ENCODE measurements at regions not wholly inside any gene's neighbourhood (a gene's known extent, or its start where the extent isn't known, plus 50 kb on each side); places are given as distances from the start of the nearest gene placed in this dataset.

GRCh38 chr5:35335752-35336151, 105.5 kb upstream of the PRLR start:
- no peak overlapping the region for H3K23ac ChIP-seq (ENCODE audit: insufficient read length)
- no peaks in the 10 kb centered on the region for H4K20me1 ChIP-seq (replicated peaks in 1 of 2; ENCODE audit: control insufficient read depth in 1 of 2, insufficient read depth in 2 of 2, low read length in 2 of 2)
- H3K36me3 ChIP-seq (ENCODE audit: control insufficient read depth in 2 of 4, insufficient read depth in 4 of 4, low read length in 3 of 4) = peaks cover 0 to 10% (median 3%) of the 10 kb centered on the region in 4 experiments; a peak in 1 of 8 replicates
- no peaks in the 10 kb centered on the region for H3K79me2 ChIP-seq (ENCODE audit: control insufficient read depth in 1 of 2, insufficient read depth in 2 of 2, low read length in 2 of 2)
- no peak overlapping the region for H3K4me2 ChIP-seq (ENCODE audit: insufficient read depth in 1 of 2, low read depth in 2 of 2, low read length in 2 of 2)
- no peaks in the 10 kb centered on the region for H3K27me3 ChIP-seq (replicated peaks in 1 of 4; ENCODE audit: control insufficient read depth in 3 of 4, extremely low read depth in 1 of 4, insufficient read depth in 3 of 4, low read length in 3 of 4)
- H3K18ac ChIP-seq (ENCODE audit: extremely low read depth, low read length) = peak overlapping the region; percentile 91; the same call in 1 of the 2 replicates
- no peak overlapping the region for H3K14ac ChIP-seq (ENCODE audit: insufficient read length)
- ChIA-PET POLR2A (ENCODE audit: partially characterized antibody) (interaction anchor here (1.5 kb wide), 1 partner anchor 12 kb away, joined by 4 read pairs; no protein-coding TSS in a partner anchor), CTCF (ENCODE audit: partially characterized antibody) (no interaction called here)
- H4K91ac ChIP-seq (replicated peaks; ENCODE audit: insufficient read length, low read length) = no peak overlapping the region
- no peak overlapping the region for H3K4me3 ChIP-seq (ENCODE audit: extremely low read depth in 1 of 4, insufficient read depth in 2 of 4, low read depth in 3 of 4, low read length in 4 of 4)
- H4K5ac ChIP-seq (ENCODE audit: insufficient read length, low read depth, low read length) = peak overlapping the region; percentile 39
- no peak overlapping the region for H3K9ac ChIP-seq (replicated peaks in 1 of 4; ENCODE audit: extremely low read depth in 1 of 4, low read depth in 3 of 4, low read length in 3 of 4)
- H2BK12ac ChIP-seq (ENCODE audit: low read depth, low read length) = peak overlapping the region; percentile 85; the same call in 1 of the 2 replicates
- 80% methylated on average over 4 of the region's 4 CpGs; no CpG with 5 or more reads in 1 of the 2 experiments for WGBS, 2 experiments (ENCODE audit: extremely low coverage in 1 of 2, insufficient coverage in 1 of 2, insufficient read length in 1 of 2, insufficient replicate concordance in 2 of 2, low coverage in 1 of 2, low lambda C conversion rate in 2 of 2, missing lambda C conversion rate in 1 of 2)
- peak overlapping the region; percentile 55; the same call in 1 of the 2 replicates for H2BK5ac ChIP-seq (ENCODE audit: low read depth, low read length)
- H3K4me1 ChIP-seq (replicated peaks in 1 of 4; ENCODE audit: control insufficient read depth in 3 of 4, insufficient read depth in 4 of 4, low read length in 3 of 4) = peaks cover 8 to 25% (median 16%) of the 10 kb centered on the region in 4 experiments
- H3K79me1 ChIP-seq (ENCODE audit: low read depth, low read length) = no peaks in the 10 kb centered on the region
- H2BK15ac ChIP-seq (ENCODE audit: low read length) = no peak overlapping the region
- H2AK5ac ChIP-seq (ENCODE audit: low read depth, low read length) = no peak overlapping the region
- H2BK120ac ChIP-seq (replicated peaks; ENCODE audit: low read depth, low read length) = no peak overlapping the region
- H3K23me2 ChIP-seq (ENCODE audit: low read depth, low read length) = no peaks in the 10 kb centered on the region
- H3K4ac ChIP-seq (replicated peaks; ENCODE audit: insufficient read length, low read depth, low read length) = no peak overlapping the region
- H4K8ac ChIP-seq (ENCODE audit: extremely low read depth, insufficient read depth, low read length) = no peak overlapping the region
- H2BK20ac ChIP-seq (ENCODE audit: low read length) = peak overlapping the region; percentile 91
- peaks cover 9 to 10% of the 10 kb centered on the region in 2 experiments; a peak in 3 of 4 replicates for H3K9me3 ChIP-seq (ENCODE audit: insufficient read depth in 2 of 2, low read depth in 1 of 2, low read length in 1 of 2)
- no peak for FAIRE-seq
- H3K56ac ChIP-seq (replicated peaks; ENCODE audit: insufficient read length, low read depth, low read length) = no peak overlapping the region
- no peak for DNase-seq (ENCODE audit: low read depth in 1 of 2, low spot score in 2 of 2)
- H2AFZ ChIP-seq (ENCODE audit: low read length) = peak overlapping the region; percentile 86; the same call in 1 of the 2 replicates
- no peak overlapping the region for H3K27ac ChIP-seq (ENCODE audit: low read depth, low read length)
- TF ChIP-seq JUN (IDR thresholded peaks at IDR 0.05; ENCODE audit: low read depth, low read length) (no peak), SP2 (IDR thresholded peaks at IDR 0.05; ENCODE audit: low read length) (no peak), MAFK (IDR thresholded peaks at IDR 0.05; ENCODE audit: low read depth, low read length) (no peak), KDM4A (IDR thresholded peaks at IDR 0.05; ENCODE audit: low read depth, low read length, severe bottlenecking) (no peak), RNF2 (IDR thresholded peaks at IDR 0.05; ENCODE audit: borderline replicate concordance, low read depth, low read length, missing control alignments, poor library complexity, severe bottlenecking) (no peak), RFX5 (IDR thresholded peaks at IDR 0.05; ENCODE audit: borderline replicate concordance, low read depth, low read length) (no peak), SIRT6 (IDR thresholded peaks at IDR 0.05; ENCODE audit: low read length) (no peak), SIN3A (conservative IDR thresholded peaks at IDR 0.05 in 1 of 2, IDR thresholded peaks at IDR 0.05 in 1 of 2; ENCODE audit: low read depth in 1 of 2, low read length in 2 of 2) (no peak), KDM5A (IDR thresholded peaks at IDR 0.05; ENCODE audit: low read length) (no peak), FOSL1 (IDR thresholded peaks at IDR 0.05; ENCODE audit: insufficient read depth, low read depth, low read length) (no peak), SAP30 (IDR thresholded peaks at IDR 0.05; ENCODE audit: insufficient read depth, insufficient replicate concordance, low read length) (no peak), EGR1 (IDR thresholded peaks at IDR 0.05; ENCODE audit: borderline replicate concordance, low read depth, low read length) (no peak), USF2 (IDR thresholded peaks at IDR 0.05; ENCODE audit: low read length) (no peak)

Measured in H1 (cell line).